ENCODE measurements at regions not wholly inside any gene's neighbourhood (a gene's known extent, or its start where the extent isn't known, plus 50 kb on each side); places are given as distances from the start of the nearest gene placed in this dataset.

DNA sequence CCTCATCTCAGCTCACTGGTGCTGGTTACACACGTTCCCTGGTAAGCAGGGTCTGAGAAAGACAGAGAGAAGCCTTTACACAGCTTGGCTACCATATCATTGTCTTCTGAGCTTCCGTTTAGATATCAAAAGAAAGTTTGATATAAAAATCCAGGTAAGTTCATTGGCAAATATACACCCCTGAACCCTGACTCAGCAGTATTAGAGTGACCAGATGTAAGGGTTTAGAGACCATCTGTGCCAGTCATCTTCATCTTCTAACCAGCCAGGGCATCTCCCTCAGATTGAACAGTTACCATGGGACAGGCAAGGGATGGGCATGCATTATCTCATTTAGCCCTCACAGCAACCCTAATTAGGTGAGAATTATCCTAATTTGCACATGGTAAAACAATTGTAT is 232.1 kb downstream of the MED10 start:
- no peak overlapping the region for H3K4me3 ChIP-seq (ENCODE audit: low read depth, low read length)
- no peak for TF ChIP-seq CTCF (IDR thresholded peaks at IDR 0.05; ENCODE audit: insufficient read depth, low read length, poor library complexity, severe bottlenecking)
- no peaks in the 10 kb centered on the region for H3K36me3 ChIP-seq (ENCODE audit: control insufficient read depth, insufficient read depth, low read length)
- no peaks in the 10 kb centered on the region for H3K27me3 ChIP-seq (ENCODE audit: control insufficient read depth, insufficient read depth, low read length)
- DNase-seq (ENCODE audit: low read depth), result no peak

- Histone ChIP-seq H3K36me3 (ENCODE audit: control insufficient read depth, insufficient read depth, low read length) (no peaks in the 10 kb centered on the region), H3K27me3 (ENCODE audit: control insufficient read depth, insufficient read depth, low read length) (no peaks in the 10 kb centered on the region), H3K4me3 (ENCODE audit: low read depth, low read length) (no peak overlapping the region)
- DNase-seq (ENCODE audit: low read depth), result no peak
- TF ChIP-seq CTCF (IDR thresholded peaks at IDR 0.05; ENCODE audit: insufficient read depth, low read length, poor library complexity, severe bottlenecking), result no peak
These were observed 232.6 kb downstream of the MED10 start for GRCh38 chr5:6145616-6146237.

DNA sequence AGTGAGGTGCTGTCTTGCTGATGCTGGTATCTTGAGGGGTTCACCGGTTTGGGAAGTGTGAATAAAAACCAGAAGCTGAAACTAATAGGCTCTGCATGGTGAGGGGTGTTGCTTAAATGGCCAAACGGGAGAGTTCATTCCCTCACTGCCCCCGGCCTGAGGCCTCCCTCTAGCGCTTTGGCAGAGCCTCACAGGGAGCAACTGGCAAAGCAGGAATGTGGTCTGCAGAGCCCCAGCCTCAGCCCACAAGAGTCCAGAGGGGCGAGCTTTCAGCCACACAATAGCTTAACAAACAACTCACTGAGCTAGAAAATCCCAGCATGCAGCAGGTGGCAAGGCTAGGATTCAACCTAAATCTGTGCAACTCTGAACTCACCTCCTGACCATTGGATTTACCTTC is 234.8 kb downstream of the MED10 start:
- Histone ChIP-seq H3K36me3 (ENCODE audit: control insufficient read depth, insufficient read depth, low read length) (no peaks in the 10 kb centered on the region), H3K4me3 (ENCODE audit: low read depth, low read length) (no peak overlapping the region), H3K27me3 (ENCODE audit: control insufficient read depth, insufficient read depth, low read length) (no peaks in the 10 kb centered on the region)
- no peak for TF ChIP-seq CTCF (IDR thresholded peaks at IDR 0.05; ENCODE audit: insufficient read depth, low read length, poor library complexity, severe bottlenecking)
- DNase-seq (ENCODE audit: low read depth), result no peak

- no peaks in the 10 kb centered on the region for H3K36me3 ChIP-seq (ENCODE audit: control insufficient read depth, insufficient read depth, low read length)
- no peak for TF ChIP-seq CTCF (IDR thresholded peaks at IDR 0.05; ENCODE audit: insufficient read depth, low read length, poor library complexity, severe bottlenecking)
- no peak for DNase-seq (ENCODE audit: low read depth)
- no peak overlapping the region for H3K4me3 ChIP-seq (ENCODE audit: low read depth, low read length)
- H3K27me3 ChIP-seq (ENCODE audit: control insufficient read depth, insufficient read depth, low read length), result no peaks in the 10 kb centered on the region
These were observed 236.0 kb downstream of the MED10 start for GRCh38 chr5:6142353-6142752.

GRCh38 chr5:6140219-6140618 is 238.1 kb downstream of the MED10 start:
- H3K4me3 ChIP-seq (ENCODE audit: low read depth, low read length), result no peak overlapping the region
- no peak for TF ChIP-seq CTCF (IDR thresholded peaks at IDR 0.05; ENCODE audit: insufficient read depth, low read length, poor library complexity, severe bottlenecking)
- no peaks in the 10 kb centered on the region for H3K27me3 ChIP-seq (ENCODE audit: control insufficient read depth, insufficient read depth, low read length)
- no peaks in the 10 kb centered on the region for H3K36me3 ChIP-seq (ENCODE audit: control insufficient read depth, insufficient read depth, low read length)
- DNase-seq (ENCODE audit: low read depth), result no peak

DNA sequence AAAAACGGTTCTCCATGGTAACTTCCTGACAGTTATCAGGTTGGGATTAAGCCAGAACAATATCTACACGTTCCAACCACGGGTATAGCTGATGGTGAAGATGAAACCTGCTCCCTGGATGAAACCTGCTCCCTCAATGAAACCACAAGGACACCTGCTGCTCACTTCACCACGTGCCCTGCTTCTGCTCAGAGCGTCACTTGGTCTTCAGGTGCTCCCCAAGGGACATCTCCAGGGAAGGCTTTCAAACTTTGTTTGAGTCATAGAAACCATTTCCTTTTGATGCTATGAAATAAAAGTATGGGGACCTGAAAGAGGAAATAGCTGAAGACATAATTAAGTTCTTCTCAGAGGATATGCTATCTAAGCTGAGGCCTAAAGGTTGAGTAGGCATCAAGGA is 242.4 kb downstream of the MED10 start:
- DNase-seq (ENCODE audit: low read depth), result no peak
- no peaks in the 10 kb centered on the region for H3K27me3 ChIP-seq (ENCODE audit: control insufficient read depth, insufficient read depth, low read length)
- TF ChIP-seq CTCF (IDR thresholded peaks at IDR 0.05; ENCODE audit: insufficient read depth, low read length, poor library complexity, severe bottlenecking), result no peak
- no peaks in the 10 kb centered on the region for H3K36me3 ChIP-seq (ENCODE audit: control insufficient read depth, insufficient read depth, low read length)
- no peak overlapping the region for H3K4me3 ChIP-seq (ENCODE audit: low read depth, low read length)
